DMS79 treated with DMSO at 0.1 percent for 48 hours (cell line): ENCODE measurements at regions not wholly inside any gene's neighbourhood (a gene's known extent, or its start where the extent isn't known, plus 50 kb on each side); places are given as distances from the start of the nearest gene placed in this dataset.
"Not testable (repeated sequence)": the region's sequence is repeated elsewhere in the genome, so short reads cannot be mapped to it uniquely, and the experiment has no call there.

Experiments
- DNase-seq: peaks from one replicate; lab custom pipeline; 2025; lab: John Stamatoyannopoulos, UW

DNA sequence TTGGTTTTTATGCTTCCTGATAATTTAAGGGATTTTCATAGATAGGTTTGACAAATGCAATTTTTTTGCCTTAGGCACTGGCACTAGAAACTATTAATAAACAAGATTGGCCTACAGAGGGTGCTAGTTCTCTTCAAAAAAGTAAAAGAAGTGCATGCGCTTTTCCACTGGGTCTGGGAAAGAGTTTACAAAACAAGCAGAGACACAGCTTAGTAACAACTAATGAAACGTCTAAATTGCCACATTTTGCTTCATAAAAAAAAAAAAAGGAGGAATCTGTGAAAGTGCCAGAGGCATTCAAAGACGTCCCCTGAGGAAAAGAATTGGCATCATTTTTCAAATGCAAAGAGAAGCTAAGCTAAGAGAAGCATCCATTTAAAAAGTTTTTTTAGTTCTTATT, 58.3 kb upstream of the EEA1 start:
- peak; percentile 79 for DNase-seq

DNA sequence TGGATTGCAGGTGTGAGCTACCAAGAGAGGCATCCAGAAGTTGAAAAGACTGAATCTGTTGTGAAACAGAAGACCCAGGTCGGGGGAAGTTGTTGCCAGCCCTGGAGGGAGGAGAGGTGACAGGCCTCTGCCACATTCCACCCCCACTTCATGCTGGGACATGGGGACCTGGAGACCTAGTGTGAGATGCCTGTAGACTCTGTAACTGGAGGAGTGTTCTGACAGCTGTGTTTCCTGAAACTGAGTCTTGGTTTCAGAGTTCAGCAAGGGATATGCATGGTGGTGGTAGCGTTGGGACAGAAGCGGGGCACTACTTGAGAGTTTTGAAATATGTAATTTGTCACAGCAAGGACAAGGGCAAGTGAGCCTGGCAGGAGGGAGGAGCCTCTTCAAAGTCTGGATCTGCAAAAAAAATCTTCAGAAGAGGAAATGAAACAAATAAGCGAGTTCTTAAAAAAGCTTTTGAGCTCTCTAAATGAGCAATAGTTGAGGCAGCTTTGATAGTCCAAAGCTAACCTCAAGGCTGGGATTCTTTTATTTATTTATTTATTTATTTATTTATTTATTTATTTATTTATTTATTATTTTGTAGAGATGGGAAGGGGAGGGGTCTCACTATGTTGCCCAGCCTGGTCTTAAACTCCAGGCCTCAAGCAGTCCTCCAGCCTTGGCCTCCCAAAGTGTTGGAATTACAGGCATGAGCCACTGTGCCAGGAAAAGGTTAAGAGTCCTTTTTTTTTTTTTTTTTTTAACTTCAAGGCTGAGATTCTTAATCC, 58.9 kb upstream of the EEA1 start:
- no peak for DNase-seq

- no peak for DNase-seq
These were observed 59.6 kb upstream of the EEA1 start for GRCh38 chr12:92988622-92989130.

DNA sequence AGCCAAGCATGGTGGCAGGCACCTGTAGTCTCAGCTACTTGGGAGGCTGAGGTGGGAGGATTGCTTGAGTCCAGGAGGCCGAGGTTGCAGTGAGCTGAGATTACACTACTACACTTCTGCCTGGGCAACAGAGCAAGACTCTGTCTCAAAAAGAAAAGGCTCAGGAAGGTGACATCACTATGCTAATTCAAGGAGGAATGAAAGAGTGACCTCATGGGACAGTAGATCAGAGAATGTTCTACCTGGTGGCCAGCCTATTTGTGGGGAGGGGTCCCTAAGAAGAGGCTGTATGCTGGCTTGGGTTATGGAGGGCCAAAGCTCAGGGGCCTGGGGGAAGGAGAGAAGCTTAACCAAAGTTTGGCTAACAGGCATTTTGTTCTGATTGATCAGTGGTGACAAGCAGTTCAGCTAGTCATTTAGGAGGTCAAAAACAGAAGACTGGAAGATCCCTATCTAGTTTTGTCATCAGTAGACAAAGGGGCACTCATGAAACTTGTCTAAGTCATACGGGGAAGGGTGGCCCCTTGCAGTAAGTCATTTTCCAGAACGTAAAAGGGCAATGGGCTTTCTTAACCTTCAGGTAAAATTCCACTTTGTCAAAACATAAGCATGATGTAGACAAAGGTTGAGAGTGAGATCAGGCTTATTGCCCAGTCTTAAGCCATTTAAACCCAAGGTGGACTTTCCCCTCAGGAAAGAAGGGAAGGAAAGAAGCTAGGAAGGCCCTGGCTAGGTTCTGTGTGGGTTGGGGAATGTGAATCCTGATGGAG, 60.8 kb upstream of the EEA1 start:
- no peak for DNase-seq

DNA sequence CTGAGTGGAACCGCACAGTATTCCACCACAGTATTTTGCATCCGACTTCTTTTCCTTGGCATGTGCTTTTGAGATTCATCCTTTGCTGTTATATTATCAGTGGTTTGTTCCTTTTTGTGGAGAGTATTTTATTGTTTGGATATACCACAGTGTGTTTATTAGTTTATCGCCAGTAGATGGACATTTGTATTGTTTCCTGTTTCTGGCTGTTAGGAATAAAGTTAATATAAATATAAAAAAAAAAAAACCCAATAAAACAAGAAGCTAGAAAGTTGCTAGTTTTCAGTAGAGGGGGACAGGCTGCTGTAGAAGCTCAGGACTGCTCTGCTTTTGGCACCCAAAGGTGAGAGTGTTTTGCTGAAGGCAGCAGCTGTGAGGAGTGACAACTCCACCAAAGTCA, 62.0 kb upstream of the EEA1 start:
- DNase-seq: no peak

- DNase-seq: no peak
These were observed 62.9 kb upstream of the EEA1 start for GRCh38 chr12:92992041-92992440.

DNA sequence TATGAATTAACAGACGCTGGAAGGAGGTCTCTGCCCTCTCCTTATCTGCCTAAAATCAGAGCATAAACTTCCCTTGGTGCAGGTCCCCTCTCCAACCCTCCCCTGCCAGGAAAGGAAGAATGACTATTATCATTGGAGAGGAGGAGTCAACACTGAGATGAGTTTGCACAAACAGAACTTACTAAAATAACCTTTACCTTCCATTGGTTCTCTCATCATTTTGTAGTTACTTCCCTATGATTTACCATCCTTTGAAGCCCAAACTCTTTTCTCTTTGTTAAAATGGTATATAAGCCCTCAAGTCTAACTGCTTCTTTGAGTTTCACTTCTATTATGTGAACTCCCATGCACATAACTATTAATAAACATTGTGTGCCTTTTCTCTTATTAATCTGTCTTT, 64.2 kb upstream of the EEA1 start:
- DNase-seq: no peak

DNA sequence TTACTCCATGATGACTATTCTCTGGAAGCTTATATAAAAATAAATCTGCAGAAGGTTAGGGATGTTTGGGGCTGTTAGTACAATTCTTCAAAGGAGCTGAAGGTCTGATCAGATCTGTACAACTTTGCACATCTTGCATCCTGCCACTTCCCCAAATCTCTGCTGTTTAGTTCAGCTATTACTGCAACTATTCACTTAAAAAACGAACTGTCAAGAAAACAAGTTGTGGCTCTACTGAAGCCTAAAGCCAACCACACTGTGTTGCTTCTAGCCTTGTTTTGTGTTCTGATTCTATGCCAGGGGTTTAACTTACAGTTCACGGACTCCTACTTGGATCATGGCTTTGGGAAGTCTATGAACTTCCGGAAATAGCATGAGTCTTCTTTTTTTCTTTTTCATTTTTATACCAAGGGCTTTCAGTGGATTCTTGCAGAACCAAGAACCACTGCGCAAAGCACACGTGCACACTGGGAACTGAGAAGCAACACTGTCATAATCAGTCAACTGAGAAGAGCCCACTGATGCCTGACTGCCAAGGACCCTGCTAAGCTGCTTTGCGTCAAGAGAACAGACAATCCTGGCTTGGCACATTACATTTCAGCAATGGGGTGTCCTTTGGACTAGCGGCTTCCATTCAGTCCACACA, 66.3 kb upstream of the EEA1 start:
- no peak for DNase-seq

- no peak for DNase-seq
These were observed 70.9 kb upstream of the EEA1 start for GRCh38 chr12:93000026-93000425.

DNA sequence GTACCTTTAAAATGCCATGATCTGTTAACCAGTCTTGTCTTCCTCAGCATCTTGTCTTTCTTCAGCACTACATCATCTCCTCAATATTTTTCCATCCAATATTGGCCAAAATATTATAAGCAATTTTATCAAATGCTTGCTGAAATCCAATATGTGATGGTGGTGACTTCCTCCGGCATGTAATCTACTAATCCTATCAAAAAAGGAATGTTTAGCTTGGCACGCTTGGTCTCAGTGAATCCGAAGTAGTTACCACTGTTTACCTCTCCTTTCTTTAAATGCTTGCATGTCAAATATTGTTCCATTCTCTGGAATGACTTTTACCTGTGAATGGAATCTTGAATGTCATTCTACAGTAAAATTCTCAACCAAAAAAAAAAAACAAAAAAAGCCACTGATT, 72.3 kb upstream of the EEA1 start:
- no peak for DNase-seq

- DNase-seq: no peak
These were observed 73.4 kb upstream of the EEA1 start for GRCh38 chr12:93002293-93003054.

DNA sequence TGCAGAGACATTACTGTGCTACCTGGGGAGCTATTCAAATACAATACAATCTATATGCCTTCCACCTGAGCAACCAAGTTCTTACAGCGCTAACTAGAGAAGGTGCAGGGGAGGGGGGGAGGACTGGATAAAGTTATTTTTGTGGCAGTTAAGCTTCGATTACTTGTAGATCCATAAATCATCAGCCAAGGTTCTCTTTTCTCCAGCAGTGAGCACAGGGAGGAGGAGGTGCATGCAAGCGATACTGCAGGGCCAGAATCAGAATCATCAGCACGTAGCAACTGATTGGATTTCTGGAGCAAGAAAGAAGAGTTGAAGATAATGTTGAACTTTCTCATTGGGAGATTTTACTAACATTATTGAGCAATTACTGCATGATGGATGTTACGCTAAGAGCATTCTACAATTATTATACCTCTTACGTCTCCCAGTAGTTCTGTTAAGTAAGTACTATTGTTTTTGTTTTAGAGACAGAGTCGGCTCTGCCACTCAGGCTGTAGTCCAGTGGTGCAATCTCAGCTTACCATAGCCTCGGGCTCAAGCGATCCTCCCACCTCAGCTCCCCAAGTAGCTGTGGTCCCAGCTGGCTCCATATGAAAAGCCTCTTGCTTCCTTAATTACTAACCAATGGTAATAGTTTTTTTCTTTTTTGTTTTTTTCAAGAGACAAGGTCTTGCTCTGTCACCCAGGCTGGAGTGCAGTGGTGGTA, 74.6 kb upstream of the EEA1 start:
- no peak for DNase-seq

DNA sequence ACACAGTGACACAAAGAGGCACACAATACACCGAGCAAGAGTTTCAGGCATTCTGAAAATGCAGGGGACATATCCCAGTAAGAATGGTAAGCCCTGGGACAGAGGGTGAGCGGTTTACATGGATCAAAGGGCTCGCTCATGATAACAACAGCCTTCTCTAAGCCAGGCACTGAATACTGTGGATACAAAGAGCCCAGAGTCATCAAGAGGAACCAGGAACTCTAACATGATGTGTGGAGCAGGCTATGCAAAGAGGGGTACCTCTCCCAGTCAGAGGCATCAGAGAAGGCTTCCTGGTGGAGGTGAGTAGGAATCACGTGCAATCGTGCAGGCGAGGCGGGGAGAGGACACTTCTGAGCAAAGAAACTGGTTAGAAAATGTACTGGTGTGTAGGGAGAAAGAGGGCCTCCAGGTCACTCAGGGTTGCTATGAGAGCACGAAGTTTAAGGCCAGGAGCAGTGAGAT, 76.9 kb upstream of the EEA1 start:
- DNase-seq: no peak

- DNase-seq: peak; percentile 71
These were observed 77.5 kb upstream of the EEA1 start for GRCh38 chr12:93006471-93007208.

- DNase-seq: no peak
These were observed 78.4 kb upstream of the EEA1 start for GRCh38 chr12:93007544-93007943.

DNA sequence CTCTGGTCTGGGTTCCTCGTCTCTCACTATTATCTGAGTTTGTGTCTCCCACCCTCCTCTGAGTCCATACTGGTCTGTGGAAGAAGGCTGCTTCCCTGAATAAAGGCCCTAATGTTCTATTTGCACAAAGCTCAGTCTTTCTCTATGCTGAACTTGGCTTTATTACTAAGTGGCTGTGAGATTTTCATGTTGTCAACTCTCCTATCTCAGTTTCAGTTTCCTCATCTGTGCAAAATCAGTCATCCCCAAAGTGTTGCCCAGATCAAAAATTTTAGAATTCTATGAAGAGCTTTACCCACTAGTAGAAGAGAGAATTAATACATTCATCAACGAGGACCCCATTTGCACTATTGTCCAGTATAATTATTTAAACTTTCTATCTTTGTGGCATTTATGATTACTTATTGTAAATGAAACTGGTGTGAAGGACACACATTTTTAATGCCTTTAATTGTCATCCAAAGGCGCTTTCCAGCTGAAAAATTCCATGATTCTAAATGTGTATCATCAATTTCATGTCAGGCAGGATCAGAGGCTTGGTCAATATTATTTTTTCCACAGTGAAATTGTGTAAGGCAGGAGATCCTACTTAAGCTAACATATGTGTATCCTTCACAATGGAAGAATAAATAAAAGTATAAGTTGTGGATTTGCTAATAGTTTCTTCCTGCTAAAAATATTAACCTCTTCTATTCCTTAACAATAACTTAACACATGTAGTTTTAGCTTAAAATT, 79.1 kb upstream of the EEA1 start:
- DNase-seq: no peak

DNA sequence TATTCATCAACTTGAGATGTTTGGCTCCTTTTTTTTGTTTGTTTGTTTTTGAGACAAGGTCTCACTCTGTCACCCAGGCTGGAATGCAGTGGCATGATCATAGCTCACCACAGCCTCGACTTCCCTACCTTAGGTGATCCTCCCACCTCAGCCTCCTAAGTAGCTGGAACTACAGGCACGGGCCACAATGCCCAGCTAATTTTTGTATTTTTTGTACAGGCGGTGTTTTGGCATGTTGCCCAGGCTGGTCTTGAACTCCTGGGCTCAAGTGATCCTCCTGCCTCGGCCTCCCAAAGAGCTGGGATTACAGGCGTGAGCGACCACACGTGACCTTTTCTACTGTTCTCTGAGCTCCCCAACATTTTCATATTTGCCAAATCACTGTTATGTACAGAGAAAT, 79.8 kb upstream of the EEA1 start:
- DNase-seq: not testable (repeated sequence)

DNA sequence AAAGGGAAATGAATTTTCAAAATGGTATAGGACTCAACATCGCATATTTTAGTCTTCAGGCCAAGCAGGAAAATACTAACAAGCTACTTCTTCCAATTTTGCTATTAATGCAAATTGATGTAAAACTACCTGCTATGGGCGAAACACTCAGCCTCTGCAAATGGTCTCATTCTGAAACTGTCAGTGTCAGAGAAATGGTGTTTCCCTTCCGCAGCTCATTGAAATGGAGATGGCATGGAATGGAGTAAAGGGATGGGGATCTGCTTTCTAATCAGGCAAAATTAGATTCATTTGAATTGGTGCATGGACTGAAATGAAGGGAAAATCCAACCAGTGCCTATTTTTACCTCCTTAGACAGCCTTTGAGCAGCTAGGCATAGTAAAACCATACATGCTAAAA, 80.4 kb upstream of the EEA1 start:
- no peak for DNase-seq

GRCh38 chr12:93010461-93010860, 81.4 kb upstream of the EEA1 start:
- DNase-seq: no peak

DNA sequence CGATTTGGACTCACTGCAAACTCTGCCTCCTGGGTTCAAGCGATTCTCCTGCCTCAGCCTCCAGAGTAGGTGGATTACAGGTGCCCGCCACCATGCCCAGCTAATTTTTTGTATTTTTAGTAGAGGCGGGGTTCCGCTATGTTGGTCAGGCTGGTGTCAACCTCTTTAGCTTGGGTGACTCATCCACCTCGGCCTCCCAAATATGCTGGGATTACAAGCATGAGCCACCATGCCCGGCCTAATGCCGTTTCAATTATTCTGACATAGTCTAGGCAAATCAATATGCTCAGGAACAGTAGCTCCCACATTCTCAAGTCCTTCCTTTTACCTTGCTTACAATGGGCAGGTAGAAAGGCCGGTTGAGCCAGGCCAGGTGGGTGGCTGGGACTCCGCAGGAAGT, 82.0 kb upstream of the EEA1 start:
- no peak for DNase-seq
